ENCODE measurements at regions not wholly inside any gene's neighbourhood (a gene's known extent, or its start where the extent isn't known, plus 50 kb on each side); places are given as distances from the start of the nearest gene placed in this dataset.

DNA sequence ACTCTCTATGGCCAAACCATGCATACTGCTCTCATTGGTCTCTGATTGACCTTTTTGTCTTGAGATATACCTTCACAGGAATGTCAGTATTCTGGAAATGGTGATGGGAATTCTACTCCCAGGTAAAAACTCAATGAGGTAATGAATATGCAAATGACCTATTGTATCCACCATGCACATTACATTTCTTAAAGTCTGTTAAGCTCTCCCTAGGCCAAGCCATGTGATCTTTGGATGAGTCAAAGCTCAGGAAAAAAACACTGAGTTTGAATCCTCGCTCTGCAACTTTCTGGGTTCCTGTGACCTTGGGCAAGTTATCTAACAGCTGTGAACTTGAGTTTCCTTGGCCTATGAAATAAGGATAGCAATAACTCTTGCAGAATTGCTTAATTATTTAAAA is 175.4 kb downstream of the PPP1R2C start:
- TF ChIP-seq, protein P1, sequence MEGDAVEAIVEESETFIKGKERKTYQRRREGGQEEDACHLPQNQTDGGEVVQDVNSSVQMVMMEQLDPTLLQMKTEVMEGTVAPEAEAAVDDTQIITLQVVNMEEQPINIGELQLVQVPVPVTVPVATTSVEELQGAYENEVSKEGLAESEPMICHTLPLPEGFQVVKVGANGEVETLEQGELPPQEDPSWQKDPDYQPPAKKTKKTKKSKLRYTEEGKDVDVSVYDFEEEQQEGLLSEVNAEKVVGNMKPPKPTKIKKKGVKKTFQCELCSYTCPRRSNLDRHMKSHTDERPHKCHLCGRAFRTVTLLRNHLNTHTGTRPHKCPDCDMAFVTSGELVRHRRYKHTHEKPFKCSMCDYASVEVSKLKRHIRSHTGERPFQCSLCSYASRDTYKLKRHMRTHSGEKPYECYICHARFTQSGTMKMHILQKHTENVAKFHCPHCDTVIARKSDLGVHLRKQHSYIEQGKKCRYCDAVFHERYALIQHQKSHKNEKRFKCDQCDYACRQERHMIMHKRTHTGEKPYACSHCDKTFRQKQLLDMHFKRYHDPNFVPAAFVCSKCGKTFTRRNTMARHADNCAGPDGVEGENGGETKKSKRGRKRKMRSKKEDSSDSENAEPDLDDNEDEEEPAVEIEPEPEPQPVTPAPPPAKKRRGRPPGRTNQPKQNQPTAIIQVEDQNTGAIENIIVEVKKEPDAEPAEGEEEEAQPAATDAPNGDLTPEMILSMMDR (IDR thresholded peaks at IDR 0.05) = no peak
- TF ChIP-seq POLR2A (IDR thresholded peaks at IDR 0.05) = no peak
- TF ChIP-seq POLR2AphosphoS5 (IDR thresholded peaks at IDR 0.05) = no peak

All from gastroesophageal sphincter (tissue), 3 donors.